ENCODE measurements at regions not wholly inside any gene's neighbourhood (a gene's known extent, or its start where the extent isn't known, plus 50 kb on each side); places are given as distances from the start of the nearest gene placed in this dataset.

DNA sequence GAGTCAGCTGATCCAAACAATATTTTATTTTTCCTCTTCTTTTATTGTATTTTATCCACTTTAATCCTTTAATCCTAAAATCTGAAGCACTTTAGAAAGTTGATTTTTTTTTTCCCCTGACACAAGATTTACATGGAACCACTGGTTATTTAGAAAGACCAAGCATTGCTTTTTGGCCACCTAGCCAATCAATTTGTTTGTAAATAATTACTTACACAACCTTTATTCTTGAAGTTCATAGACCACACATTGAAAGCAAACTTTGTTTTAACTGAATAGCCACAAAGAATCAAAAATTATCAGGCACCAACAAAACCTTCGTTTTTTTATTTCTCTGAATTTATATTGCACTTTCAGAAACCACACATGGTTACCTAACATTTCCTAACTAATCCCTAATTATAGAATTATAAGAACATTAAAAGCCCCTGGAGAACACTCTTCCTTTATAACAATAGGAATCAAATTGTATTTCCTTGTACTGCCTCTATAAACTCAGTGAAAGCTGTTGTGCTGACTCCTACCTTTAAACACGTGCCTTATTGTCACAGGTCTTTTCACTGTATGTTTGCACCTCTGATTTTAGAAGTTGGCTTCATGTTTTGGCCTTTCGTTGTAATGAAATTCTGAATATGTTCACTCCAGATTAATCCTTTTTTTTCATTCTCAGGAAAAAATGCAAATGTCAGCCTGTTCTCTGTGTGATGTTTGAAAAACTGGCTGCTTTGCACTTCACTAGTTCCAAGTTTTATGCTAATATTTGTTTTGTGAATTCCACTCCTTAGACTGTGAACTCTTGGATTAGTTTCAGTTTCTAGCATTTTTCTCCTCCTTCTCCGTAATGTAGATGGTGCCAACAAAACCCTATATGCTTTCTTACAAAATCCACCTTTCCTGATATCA, 1511.9 kb downstream of the REEP3 start:
- Mint-ChIP-seq H3K4me1 (no peaks in the 10 kb centered on the region), H3K27ac (no peak overlapping the region), H3K4me3 (no peak overlapping the region), H3K36me3 (no peaks in the 10 kb centered on the region), H3K27me3 (ENCODE audit: low read depth in 2 of 2) (no peaks in the 10 kb centered on the region), H3K9me3 (peaks cover 8 to 25% of the 10 kb centered on the region in 2 donors)
- H3K36me3 ChIP-seq (ENCODE audit: control insufficient read depth, insufficient read depth, low read length): no peaks in the 10 kb centered on the region
- DNase-seq (no peak), ATAC-seq (no peak)
- intact Hi-C loops (cut with micrococcal nuclease): no loop called here
- peaks cover 19% of the 10 kb centered on the region for H3K9me3 ChIP-seq (ENCODE audit: control insufficient read depth, insufficient read depth, low read length)
- 51% methylated on average over 3 of the region's 4 CpGs for WGBS (ENCODE audit: insufficient coverage)
- no peak for TF ChIP-seq CTCF (IDR thresholded peaks at IDR 0.05)
- no peaks in the 10 kb centered on the region for H3K27me3 ChIP-seq (ENCODE audit: control insufficient read depth, insufficient read depth, low read length)
- H3K4me1 ChIP-seq (ENCODE audit: control insufficient read depth, insufficient read depth, low read length): no peaks in the 10 kb centered on the region
- H3K4me3 ChIP-seq (ENCODE audit: low read length): no peak overlapping the region
- H3K27ac ChIP-seq (ENCODE audit: low read length): no peak overlapping the region

- Mint-ChIP-seq H3K4me3 (no peak overlapping the region), H3K27me3 (ENCODE audit: low read depth in 2 of 2) (no peaks in the 10 kb centered on the region), H3K27ac (no peak overlapping the region), H3K36me3 (no peaks in the 10 kb centered on the region), H3K4me1 (no peaks in the 10 kb centered on the region), H3K9me3 (peaks cover 6 to 22% of the 10 kb centered on the region in 2 donors)
- Histone ChIP-seq H3K36me3 (ENCODE audit: control insufficient read depth, insufficient read depth, low read length) (no peaks in the 10 kb centered on the region), H3K4me1 (ENCODE audit: control insufficient read depth, insufficient read depth, low read length) (no peaks in the 10 kb centered on the region), H3K4me3 (ENCODE audit: low read length) (no peak overlapping the region), H3K9me3 (ENCODE audit: control insufficient read depth, insufficient read depth, low read length) (peaks cover 19% of the 10 kb centered on the region), H3K27me3 (ENCODE audit: control insufficient read depth, insufficient read depth, low read length) (no peaks in the 10 kb centered on the region), H3K27ac (ENCODE audit: low read length) (no peak overlapping the region)
- no peak for TF ChIP-seq CTCF (IDR thresholded peaks at IDR 0.05)
- WGBS (ENCODE audit: insufficient coverage): 78% methylated on average over 4 of the region's 4 CpGs
- intact Hi-C loops (cut with micrococcal nuclease): no loop called here
- DNase-seq (no peak), ATAC-seq (no peak)
Measured at GRCh38 chr10:65033957-65034356, 1512.8 kb downstream of the REEP3 start.

GRCh38 chr10:65040796-65041195, 1519.6 kb downstream of the REEP3 start:
- Mint-ChIP-seq H3K4me1 (no peaks in the 10 kb centered on the region), H3K4me3 (no peak overlapping the region), H3K27me3 (ENCODE audit: low read depth in 2 of 2) (no peaks in the 10 kb centered on the region), H3K27ac (no peak overlapping the region), H3K36me3 (no peaks in the 10 kb centered on the region), H3K9me3 (peaks cover 21 to 22% of the 10 kb centered on the region in 2 donors)
- intact Hi-C loops (cut with micrococcal nuclease): no loop called here
- Histone ChIP-seq H3K27ac (ENCODE audit: low read length) (no peak overlapping the region), H3K4me3 (ENCODE audit: low read length) (no peak overlapping the region), H3K27me3 (ENCODE audit: control insufficient read depth, insufficient read depth, low read length) (no peaks in the 10 kb centered on the region), H3K4me1 (ENCODE audit: control insufficient read depth, insufficient read depth, low read length) (no peaks in the 10 kb centered on the region), H3K9me3 (ENCODE audit: control insufficient read depth, insufficient read depth, low read length) (no peaks in the 10 kb centered on the region), H3K36me3 (ENCODE audit: control insufficient read depth, insufficient read depth, low read length) (no peaks in the 10 kb centered on the region)
- no peak for TF ChIP-seq CTCF (IDR thresholded peaks at IDR 0.05)
- ATAC-seq (no peak), DNase-seq (no peak)

GRCh38 chr10:65041307-65041706, 1520.1 kb downstream of the REEP3 start:
- H3K4me3 Mint-ChIP-seq: no peak overlapping the region
- no peak overlapping the region for H3K27ac ChIP-seq (ENCODE audit: low read length)
- no peaks in the 10 kb centered on the region for H3K27me3 ChIP-seq (ENCODE audit: control insufficient read depth, insufficient read depth, low read length)
- no peaks in the 10 kb centered on the region for H3K4me1 ChIP-seq (ENCODE audit: control insufficient read depth, insufficient read depth, low read length)
- no peak for DNase-seq
- H3K4me1 Mint-ChIP-seq: no peaks in the 10 kb centered on the region
- H3K36me3 ChIP-seq (ENCODE audit: control insufficient read depth, insufficient read depth, low read length): no peaks in the 10 kb centered on the region
- no peaks in the 10 kb centered on the region for H3K36me3 Mint-ChIP-seq
- H3K9me3 Mint-ChIP-seq: peaks cover 21% of the 10 kb centered on the region in 2 donors
- H3K4me3 ChIP-seq (ENCODE audit: low read length): no peak overlapping the region
- H3K9me3 ChIP-seq (ENCODE audit: control insufficient read depth, insufficient read depth, low read length): no peaks in the 10 kb centered on the region
- H3K27ac Mint-ChIP-seq: no peak overlapping the region
- ATAC-seq: no peak
- no peaks in the 10 kb centered on the region for H3K27me3 Mint-ChIP-seq (ENCODE audit: low read depth in 2 of 2)
- intact Hi-C loops (cut with micrococcal nuclease): no loop called here
- 92% methylated on average over 1 of the region's 1 CpG for WGBS (ENCODE audit: insufficient coverage)
- TF ChIP-seq CTCF (IDR thresholded peaks at IDR 0.05): no peak

Measured in natural killer cell (primary cell).